ENCODE measurements at regions not wholly inside any gene's neighbourhood (a gene's known extent, or its start where the extent isn't known, plus 50 kb on each side); places are given as distances from the start of the nearest gene placed in this dataset.

GRCh38 chr3:20319551-20319950 lies 133.5 kb upstream of the SGO1 start:
- TF ChIP-seq EZH2 (IDR thresholded peaks at IDR 0.05; ENCODE audit: low read length, missing control alignments) = no peak
- TF ChIP-seq, protein P1, sequence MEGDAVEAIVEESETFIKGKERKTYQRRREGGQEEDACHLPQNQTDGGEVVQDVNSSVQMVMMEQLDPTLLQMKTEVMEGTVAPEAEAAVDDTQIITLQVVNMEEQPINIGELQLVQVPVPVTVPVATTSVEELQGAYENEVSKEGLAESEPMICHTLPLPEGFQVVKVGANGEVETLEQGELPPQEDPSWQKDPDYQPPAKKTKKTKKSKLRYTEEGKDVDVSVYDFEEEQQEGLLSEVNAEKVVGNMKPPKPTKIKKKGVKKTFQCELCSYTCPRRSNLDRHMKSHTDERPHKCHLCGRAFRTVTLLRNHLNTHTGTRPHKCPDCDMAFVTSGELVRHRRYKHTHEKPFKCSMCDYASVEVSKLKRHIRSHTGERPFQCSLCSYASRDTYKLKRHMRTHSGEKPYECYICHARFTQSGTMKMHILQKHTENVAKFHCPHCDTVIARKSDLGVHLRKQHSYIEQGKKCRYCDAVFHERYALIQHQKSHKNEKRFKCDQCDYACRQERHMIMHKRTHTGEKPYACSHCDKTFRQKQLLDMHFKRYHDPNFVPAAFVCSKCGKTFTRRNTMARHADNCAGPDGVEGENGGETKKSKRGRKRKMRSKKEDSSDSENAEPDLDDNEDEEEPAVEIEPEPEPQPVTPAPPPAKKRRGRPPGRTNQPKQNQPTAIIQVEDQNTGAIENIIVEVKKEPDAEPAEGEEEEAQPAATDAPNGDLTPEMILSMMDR (conservative IDR thresholded peaks at IDR 0.05 in 1 of 2, IDR thresholded peaks at IDR 0.05 in 1 of 2; ENCODE audit: low read depth in 1 of 2, low read length in 2 of 2) = no peak

All from fibroblast of lung (primary cell).